ENCODE measurements at regions not wholly inside any gene's neighbourhood (a gene's known extent, or its start where the extent isn't known, plus 50 kb on each side); places are given as distances from the start of the nearest gene placed in this dataset.

DNA sequence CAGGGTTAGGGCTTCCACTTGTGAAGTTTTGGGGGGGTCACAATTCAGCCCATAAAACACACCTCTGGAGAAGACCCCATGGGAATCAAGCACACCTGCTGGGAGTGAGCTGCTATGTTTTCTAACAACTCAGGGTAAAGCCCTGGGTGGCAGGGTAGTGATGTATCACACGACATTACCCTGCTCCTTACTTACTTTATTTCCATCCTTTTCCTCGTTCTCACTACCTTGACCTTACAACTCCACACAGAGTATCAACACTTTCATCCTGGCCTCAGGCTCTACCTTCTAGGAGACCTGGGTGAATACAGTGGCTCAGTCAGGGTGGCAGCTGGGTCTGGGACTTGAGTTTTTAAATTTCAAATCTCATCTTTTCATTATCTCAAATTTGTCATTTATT lies 290.3 kb downstream of the CYRIA start:
- H3K4me3 ChIP-seq (ENCODE audit: low read depth, low read length), result no peak overlapping the region
- FAIRE-seq, result no peak
- no peak for DNase-seq (ENCODE audit: low read depth)
- TF ChIP-seq, protein P1, sequence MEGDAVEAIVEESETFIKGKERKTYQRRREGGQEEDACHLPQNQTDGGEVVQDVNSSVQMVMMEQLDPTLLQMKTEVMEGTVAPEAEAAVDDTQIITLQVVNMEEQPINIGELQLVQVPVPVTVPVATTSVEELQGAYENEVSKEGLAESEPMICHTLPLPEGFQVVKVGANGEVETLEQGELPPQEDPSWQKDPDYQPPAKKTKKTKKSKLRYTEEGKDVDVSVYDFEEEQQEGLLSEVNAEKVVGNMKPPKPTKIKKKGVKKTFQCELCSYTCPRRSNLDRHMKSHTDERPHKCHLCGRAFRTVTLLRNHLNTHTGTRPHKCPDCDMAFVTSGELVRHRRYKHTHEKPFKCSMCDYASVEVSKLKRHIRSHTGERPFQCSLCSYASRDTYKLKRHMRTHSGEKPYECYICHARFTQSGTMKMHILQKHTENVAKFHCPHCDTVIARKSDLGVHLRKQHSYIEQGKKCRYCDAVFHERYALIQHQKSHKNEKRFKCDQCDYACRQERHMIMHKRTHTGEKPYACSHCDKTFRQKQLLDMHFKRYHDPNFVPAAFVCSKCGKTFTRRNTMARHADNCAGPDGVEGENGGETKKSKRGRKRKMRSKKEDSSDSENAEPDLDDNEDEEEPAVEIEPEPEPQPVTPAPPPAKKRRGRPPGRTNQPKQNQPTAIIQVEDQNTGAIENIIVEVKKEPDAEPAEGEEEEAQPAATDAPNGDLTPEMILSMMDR (IDR thresholded peaks at IDR 0.05; ENCODE audit: insufficient read depth, low read length, severe bottlenecking), result no peak
- H3K36me3 ChIP-seq (ENCODE audit: control insufficient read depth, insufficient read depth, low read length), result no peaks in the 10 kb centered on the region
- no peaks in the 10 kb centered on the region for H3K27me3 ChIP-seq (ENCODE audit: control insufficient read depth, insufficient read depth, low read length)

- no peaks in the 10 kb centered on the region for H3K36me3 ChIP-seq (ENCODE audit: control insufficient read depth, insufficient read depth, low read length)
- no peak overlapping the region for H3K4me3 ChIP-seq (ENCODE audit: low read depth, low read length)
- DNase-seq (ENCODE audit: low read depth) (no peak), FAIRE-seq (no peak)
- no peaks in the 10 kb centered on the region for H3K27me3 ChIP-seq (ENCODE audit: control insufficient read depth, insufficient read depth, low read length)
- TF ChIP-seq, protein P1 (IDR thresholded peaks at IDR 0.05; ENCODE audit: insufficient read depth, low read length, severe bottlenecking), result no peak
Measured at GRCh38 chr2:16374671-16375070, 291.0 kb downstream of the CYRIA start.

DNA sequence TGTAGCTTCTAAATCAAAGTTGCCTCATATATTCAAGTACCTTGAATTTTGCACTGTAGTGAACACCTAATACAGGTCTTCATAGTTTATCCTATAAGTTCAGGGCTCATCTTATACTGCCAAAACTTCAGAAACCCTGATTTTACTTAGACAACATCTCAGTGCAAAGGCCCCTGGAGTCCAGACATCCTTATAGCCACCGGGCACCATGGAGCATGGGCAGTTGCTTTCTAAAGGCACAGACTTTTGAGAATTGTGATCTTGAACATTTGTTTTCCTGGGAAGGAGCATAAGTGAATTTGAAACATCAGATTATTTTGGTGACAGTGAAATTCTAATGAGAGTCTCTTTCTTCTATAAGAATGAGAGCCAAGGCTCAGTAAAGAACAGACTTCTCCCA lies 292.3 kb downstream of the CYRIA start:
- TF ChIP-seq, protein P1 (IDR thresholded peaks at IDR 0.05; ENCODE audit: insufficient read depth, low read length, severe bottlenecking), result no peak
- no peak for DNase-seq (ENCODE audit: low read depth)
- H3K27me3 ChIP-seq (ENCODE audit: control insufficient read depth, insufficient read depth, low read length), result no peaks in the 10 kb centered on the region
- no peak for FAIRE-seq
- H3K36me3 ChIP-seq (ENCODE audit: control insufficient read depth, insufficient read depth, low read length), result no peaks in the 10 kb centered on the region
- no peak overlapping the region for H3K4me3 ChIP-seq (ENCODE audit: low read depth, low read length)

DNA sequence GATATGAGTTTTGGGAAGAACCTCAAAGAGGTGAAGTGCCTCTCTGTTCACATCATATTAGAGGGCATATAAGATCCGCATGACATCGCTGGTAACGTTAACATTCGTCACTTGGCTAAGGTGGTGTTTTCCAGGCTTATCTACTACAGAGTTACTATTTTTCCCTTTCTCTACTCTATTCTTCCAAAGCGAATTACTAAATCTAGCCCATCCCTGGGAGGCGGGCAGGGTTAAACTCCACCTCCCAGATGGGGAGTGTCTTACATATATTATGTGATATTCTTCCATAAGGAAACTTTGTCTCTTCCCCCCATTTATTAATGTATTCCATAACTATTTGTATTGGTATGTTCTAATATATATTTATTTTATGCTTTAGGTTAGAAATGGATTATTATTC lies 293.9 kb downstream of the CYRIA start:
- TF ChIP-seq, protein P1 (IDR thresholded peaks at IDR 0.05; ENCODE audit: insufficient read depth, low read length, severe bottlenecking), result no peak
- Histone ChIP-seq H3K27me3 (ENCODE audit: control insufficient read depth, insufficient read depth, low read length) (no peaks in the 10 kb centered on the region), H3K36me3 (ENCODE audit: control insufficient read depth, insufficient read depth, low read length) (no peaks in the 10 kb centered on the region), H3K4me3 (ENCODE audit: low read depth, low read length) (no peak overlapping the region)
- FAIRE-seq (no peak), DNase-seq (ENCODE audit: low read depth) (no peak)

DNA sequence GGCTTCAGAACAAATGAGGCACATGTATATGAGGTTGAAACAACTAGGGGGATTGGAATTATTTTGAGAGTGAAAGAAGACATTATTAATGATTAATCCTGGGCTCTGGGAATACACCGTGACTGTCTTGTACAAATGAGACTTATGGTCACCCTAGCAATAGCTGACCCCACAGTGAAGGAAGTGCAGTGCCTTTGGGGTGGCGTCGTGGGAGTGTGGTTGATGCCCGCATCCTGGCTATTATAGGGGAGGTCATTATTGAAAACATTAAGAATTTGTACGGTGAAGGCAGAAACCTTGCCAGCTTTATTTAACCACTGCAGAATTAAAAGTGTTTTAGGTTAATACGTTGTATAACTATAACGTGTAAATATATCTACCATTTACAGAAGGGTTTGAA lies 296.7 kb downstream of the CYRIA start:
- Histone ChIP-seq H3K27me3 (ENCODE audit: control insufficient read depth, insufficient read depth, low read length) (no peaks in the 10 kb centered on the region), H3K36me3 (ENCODE audit: control insufficient read depth, insufficient read depth, low read length) (no peaks in the 10 kb centered on the region), H3K4me3 (ENCODE audit: low read depth, low read length) (no peak overlapping the region)
- TF ChIP-seq, protein P1 (IDR thresholded peaks at IDR 0.05; ENCODE audit: insufficient read depth, low read length, severe bottlenecking), result no peak
- FAIRE-seq, result no peak
- DNase-seq (ENCODE audit: low read depth), result no peak

GRCh38 chr2:16368328-16368727 lies 297.3 kb downstream of the CYRIA start:
- TF ChIP-seq, protein P1 (IDR thresholded peaks at IDR 0.05; ENCODE audit: insufficient read depth, low read length, severe bottlenecking), result no peak

More at GRCh38 chr2:16368328-16368727, 297.3 kb downstream of the CYRIA start:
- FAIRE-seq (no peak), DNase-seq (ENCODE audit: low read depth) (no peak)
- no peaks in the 10 kb centered on the region for H3K27me3 ChIP-seq (ENCODE audit: control insufficient read depth, insufficient read depth, low read length)
- H3K4me3 ChIP-seq (ENCODE audit: low read depth, low read length), result no peak overlapping the region
- H3K36me3 ChIP-seq (ENCODE audit: control insufficient read depth, insufficient read depth, low read length), result no peaks in the 10 kb centered on the region
